IMR-90 (cell line): ENCODE measurements at regions not wholly inside any gene's neighbourhood (a gene's known extent, or its start where the extent isn't known, plus 50 kb on each side); places are given as distances from the start of the nearest gene placed in this dataset.

Experiments
- ATAC-seq: fragments of 200-7000 bp; cut with Tn5 transposase; 2 replicates; pipeline ENCODE4 v1.9.1; 2020; ENCODE audit warnings: low read depth, mild to moderate bottlenecking, moderate library complexity
- BruUV-seq: library from RNA; stranded (reverse); fragments of 400-500 nt; replicated peaks from 2 replicates; lab custom pipeline; 2021; lab: Mats Ljungman, UMichigan
- CTCF ChIA-PET: fragments of 300-600 bp; formaldehyde crosslinking; extraction: SDS; loops from one replicate; lab custom pipeline; 2021; ENCODE audit warnings: antibody characterized with exemption; lab: Yijun Ruan, JAX
- POLR2A ChIA-PET: fragments of 300-600 bp; sonication (Branson Sonifier 250); formaldehyde crosslinking; loops from one replicate; lab custom pipeline; 2022; ENCODE audit warnings: antibody characterized with exemption; ENCODE audit not compliant: unreplicated experiment; lab: Charles Lee
- DNase-seq: peaks from one replicate; pipeline ENCODE4 v3.0.0; 2013
- H2AFZ ChIP-seq: replicated peaks from 2 replicates; pipeline ENCODE3; 2013; ENCODE audit warnings: low read length, mild to moderate bottlenecking; ENCODE audit not compliant: poor library complexity
- H2AK5ac ChIP-seq: 2 replicates; pipeline ENCODE4 v1.6.1; 2013; ENCODE audit warnings: low read depth, low read length, inconsistent platforms
- H2AK9ac ChIP-seq: replicated peaks from 2 replicates; pipeline ENCODE3; 2013; ENCODE audit warnings: mild to moderate bottlenecking, low read depth, low read length, moderate library complexity; ENCODE audit not compliant: poor library complexity
- H2BK120ac ChIP-seq: 2 replicates; pipeline ENCODE4 v1.6.1; 2013; ENCODE audit warnings: low read depth, low read length, inconsistent platforms
- H2BK15ac ChIP-seq: 3 replicates; pipeline ENCODE4 v1.6.1; 2013; ENCODE audit warnings: low read depth, low read length, inconsistent platforms
- H2BK20ac ChIP-seq: 2 replicates; pipeline ENCODE4 v1.6.1; 2013; ENCODE audit warnings: low read depth, mild to moderate bottlenecking, inconsistent platforms, low read length, moderate library complexity
- H2BK5ac ChIP-seq: 2 replicates; pipeline ENCODE4 v1.6.1; 2013; ENCODE audit warnings: mild to moderate bottlenecking, low read depth, low read length, inconsistent platforms; ENCODE audit not compliant: poor library complexity, severe bottlenecking
- H3K14ac ChIP-seq: replicated peaks from 2 replicates; pipeline ENCODE4 v1.6.1; 2013; ENCODE audit warnings: low read depth, low read length, inconsistent platforms
- H3K18ac ChIP-seq: 2 replicates; pipeline ENCODE4 v1.6.1; 2013; ENCODE audit warnings: low read depth, low read length, control low read depth
- H3K23ac ChIP-seq: 2 replicates; pipeline ENCODE4 v1.6.1; 2013; ENCODE audit warnings: low read depth, low read length, inconsistent platforms
- H3K27ac ChIP-seq: 2 replicates; pipeline ENCODE4 v1.5.1; 2013; ENCODE audit warnings: mild to moderate bottlenecking, control low read depth, low read length; ENCODE audit not compliant: insufficient read depth
- H3K27me3 ChIP-seq: 2 replicates; pipeline ENCODE4 v1.6.1; 2013; ENCODE audit warnings: low read length; ENCODE audit not compliant: control insufficient read depth, insufficient read depth
- H3K36me3 ChIP-seq: 2 replicates; pipeline ENCODE4 v1.6.1; 2013; ENCODE audit warnings: low read length, mixed read lengths; ENCODE audit not compliant: control insufficient read depth, insufficient read depth
- H3K4ac ChIP-seq: 2 replicates; pipeline ENCODE4 v1.6.1; 2013; ENCODE audit warnings: low read depth, low read length, inconsistent platforms
- H3K4me1 ChIP-seq: 2 replicates; pipeline ENCODE4 v1.6.1; 2013; ENCODE audit warnings: low read length, mixed read lengths; ENCODE audit not compliant: control insufficient read depth, insufficient read depth
- H3K4me2 ChIP-seq: 2 replicates; pipeline ENCODE4 v1.6.1; 2013; ENCODE audit warnings: low read depth, mild to moderate bottlenecking, control low read depth, low read length, moderate library complexity
- H3K4me3 ChIP-seq: 2 replicates; pipeline ENCODE4 v1.5.1; 2013; ENCODE audit warnings: low read depth, mild to moderate bottlenecking, control low read depth, low read length, moderate library complexity; ENCODE audit not compliant: insufficient read depth
- H3K56ac ChIP-seq: 2 replicates; pipeline ENCODE4 v1.6.1; 2013; ENCODE audit warnings: low read length, inconsistent platforms; ENCODE audit not compliant: insufficient read depth; ENCODE audit errors: extremely low read depth
- H3K79me1 ChIP-seq, 2 experiments: 2 replicates each; pipeline ENCODE4 v1.6.1; 2013; ENCODE audit warnings: low read length in 2 of 2, inconsistent platforms in 1 of 2, low read depth in 1 of 2
- H3K9ac ChIP-seq: 2 replicates; pipeline ENCODE4 v1.6.1; 2013; ENCODE audit warnings: low read depth, low read length, control low read depth
- H3K9me1 ChIP-seq: 2 replicates; pipeline ENCODE4 v1.6.1; 2013; ENCODE audit warnings: low read length, inconsistent platforms; ENCODE audit not compliant: insufficient read depth
- H3K9me3 ChIP-seq: 2 replicates; pipeline ENCODE4 v1.6.1; 2013; ENCODE audit warnings: low read length; ENCODE audit not compliant: control insufficient read depth, insufficient read depth
- H4K20me1 ChIP-seq: 2 replicates; pipeline ENCODE4 v1.6.1; 2013; ENCODE audit warnings: low read length, inconsistent platforms; ENCODE audit not compliant: insufficient read depth
- H4K5ac ChIP-seq: 2 replicates; pipeline ENCODE4 v1.6.1; 2013; ENCODE audit warnings: mild to moderate bottlenecking, low read depth, low read length, control low read depth
- H4K8ac ChIP-seq, 2 experiments: 2 replicates each; pipeline ENCODE4 v1.6.1; 2013; ENCODE audit warnings: low read depth in 2 of 2, low read length in 2 of 2, control low read depth in 1 of 2, inconsistent platforms in 1 of 2
- H4K91ac ChIP-seq: 2 replicates; pipeline ENCODE4 v1.6.1; 2013; ENCODE audit warnings: low read depth, low read length, inconsistent platforms; ENCODE audit not compliant: insufficient read depth
- BHLHE40 ChIP-seq: fragments of 150-350 bp; IDR thresholded peaks from 2 replicates; pipeline ENCODE4 v1.6.1; 2016; ENCODE audit warnings: mild to moderate bottlenecking, low read depth, low read length
- CTCF ChIP-seq: conservative IDR thresholded peaks from 2 replicates; pipeline ENCODE4 v1.5.1; 2012; ENCODE audit warnings: mild to moderate bottlenecking, low read depth, low read length, improper control_type of control experiment
- MAZ ChIP-seq: IDR thresholded peaks from 2 replicates; pipeline ENCODE4 v1.6.1; 2012; ENCODE audit warnings: low read depth, mild to moderate bottlenecking, low read length, improper control_type of control experiment, moderate library complexity, borderline replicate concordance
- NFE2L2 ChIP-seq: fragments of 150-350 bp; IDR thresholded peaks from 2 replicates; pipeline ENCODE4 v1.6.1; 2016; ENCODE audit warnings: low read depth, mild to moderate bottlenecking, low read length
- POLR2A ChIP-seq: IDR thresholded peaks from 2 replicates; pipeline ENCODE4 v1.6.1; 2012; ENCODE audit warnings: mild to moderate bottlenecking, low read depth, low read length
- RAD21 ChIP-seq: IDR thresholded peaks from 2 replicates; pipeline ENCODE4 v1.6.1; 2012; ENCODE audit warnings: low read length, improper control_type of control experiment
- USF2 ChIP-seq: fragments of 150-350 bp; IDR thresholded peaks from 2 replicates; pipeline ENCODE4 v1.6.1; 2017; ENCODE audit warnings: mild to moderate bottlenecking, antibody characterized with exemption, low read length, low read depth
- WGBS, 2 experiments: methylation state at CpG; one replicate each; pipeline versions ENCODE4 v1.1.5 to v1.1.7; 2013; ENCODE audit warnings: missing lambda C conversion rate in 2 of 2; ENCODE audit not compliant: insufficient read length in 1 of 2; ENCODE audit errors: extremely low coverage in 2 of 2; 5-methylcytosine and 5-hydroxymethylcytosine counted together
- dilution Hi-C: fragments of 300-500 bp; cut with HindIII; formaldehyde crosslinking; loops from one replicate; pipeline ENCODE4 v1.14.3; 2018; ENCODE audit warnings: low sequenced_read_pairs; ENCODE audit not compliant: unreplicated experiment
- in situ Hi-C: fragments of 300-500 bp; cut with MboI; formaldehyde crosslinking; loops from 3 replicates; pipeline ENCODE4 v1.14.3; 2019; ENCODE audit warnings: low sequenced_read_pairs, inconsistent platforms, mixed read lengths
- intact Hi-C: fragments of 100-400 bp; cut with micrococcal nuclease; formaldehyde crosslinking; loops from 2 replicates; pipeline ENCODE4 v1.10.0; 2022

DNA sequence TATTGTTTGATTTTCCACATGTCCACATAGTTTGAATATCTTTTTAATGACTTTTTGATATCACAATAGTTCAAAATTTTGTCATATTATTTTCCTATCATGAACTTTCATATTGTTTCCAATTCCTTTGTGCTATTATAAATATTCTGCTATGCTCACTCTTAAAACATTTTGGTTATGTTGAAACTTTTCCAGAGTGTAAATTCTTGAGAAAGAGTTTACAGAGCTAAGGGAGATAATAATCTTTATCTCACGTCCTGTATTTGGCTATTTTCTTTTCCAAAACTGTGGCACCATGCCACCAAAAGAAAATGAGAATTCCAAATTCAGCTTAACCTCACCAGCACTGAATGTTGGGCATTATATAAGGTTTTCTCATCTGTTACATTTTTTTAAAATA, 210.9 kb downstream of the TFAP2B start:
- H3K4me2 ChIP-seq: no peak overlapping the region
- no peak overlapping the region for H3K18ac ChIP-seq
- no peak overlapping the region for H2BK20ac ChIP-seq
- no peak for ATAC-seq
- H2AK5ac ChIP-seq: no peak overlapping the region
- no peak overlapping the region for H3K23ac ChIP-seq
- H2BK120ac ChIP-seq: no peak overlapping the region
- no peaks in the 10 kb centered on the region for H3K9me1 ChIP-seq
- H3K4me1 ChIP-seq: no peaks in the 10 kb centered on the region
- no peak overlapping the region for H3K56ac ChIP-seq
- no peak overlapping the region for H3K14ac ChIP-seq
- H3K79me1 ChIP-seq: no peaks in the 10 kb centered on the region
- no peaks in the 10 kb centered on the region for H4K20me1 ChIP-seq
- TF ChIP-seq CTCF (no peak), NFE2L2 (no peak), POLR2A (no peak), MAZ (no peak), USF2 (no peak), BHLHE40 (no peak), RAD21 (no peak)
- no peak overlapping the region for H4K5ac ChIP-seq
- H3K9me3 ChIP-seq: peaks cover 6% of the 10 kb centered on the region
- BruUV-seq: no TSS peak
- no peak overlapping the region for H4K8ac ChIP-seq
- H3K4ac ChIP-seq: no peak overlapping the region
- CTCF ChIA-PET: no interaction called here
- no peaks in the 10 kb centered on the region for H3K36me3 ChIP-seq
- in situ Hi-C loops (no loop called here), dilution Hi-C loops (no loop called here), intact Hi-C loops (no loop called here)
- no peak overlapping the region for H3K27ac ChIP-seq
- H2BK5ac ChIP-seq: no peak overlapping the region
- no peak overlapping the region for H3K9ac ChIP-seq
- POLR2A ChIA-PET: no interaction called here
- H2AFZ ChIP-seq: no peak overlapping the region
- no peak for DNase-seq
- H3K27me3 ChIP-seq: no peaks in the 10 kb centered on the region
- no CpG with 5 or more reads among the region's 1 CpG for WGBS, 2 experiments
- H3K4me3 ChIP-seq: no peak overlapping the region
- H2BK15ac ChIP-seq: no peak overlapping the region
- H2AK9ac ChIP-seq: no peak overlapping the region
- H4K91ac ChIP-seq: no peak overlapping the region
